HepG2 (cell line): ENCODE measurements at regions not wholly inside any gene's neighbourhood (a gene's known extent, or its start where the extent isn't known, plus 50 kb on each side); places are given as distances from the start of the nearest gene placed in this dataset.

Source experiments
- ATAC-seq: fragments of 200-7000 bp; cut with Tn5 transposase; 3 replicates; pipeline ENCODE4 v1.9.1; 2020; ENCODE audit warnings: mild to moderate bottlenecking, moderate library complexity
- BruUV-seq: library from RNA; stranded (reverse); fragments of 400-500 nt; replicated peaks from 2 replicates; lab custom pipeline; 2021; lab: Mats Ljungman, UMichigan
- CTCF ChIA-PET: fragments of 300-600 bp; formaldehyde crosslinking; extraction: SDS; loops from one replicate; lab custom pipeline; 2021; ENCODE audit warnings: low total read pairs, inconsistent platforms, low intra/inter-chr PET ratio; lab: Yijun Ruan, JAX
- POLR2A ChIA-PET: fragments of 350-600 bp; sonication (Branson Sonifier 250); formaldehyde crosslinking; loops from one replicate; lab custom pipeline; 2020; ENCODE audit warnings: antibody characterized with exemption, inconsistent platforms; lab: Yijun Ruan, JAX
- DNase-seq: peaks from one replicate; pipeline ENCODE4 v3.0.0-alpha.2; 2015; ENCODE audit warnings: low spot score
- FAIRE-seq: peaks from 3 replicates; lab custom pipeline; 2011; peaks lifted over from hg19 to GRCh38; lab: Jason Lieb, UNC
- H2AFZ ChIP-seq: one replicate; pipeline ENCODE4 v1.6.1; 2011; ENCODE audit warnings: low read length, inconsistent platforms
- H3K27ac ChIP-seq: fragments of 300-600 bp; 3 replicates; pipeline ENCODE4 v1.8.0; 2011; ENCODE audit warnings: mixed run types, mild to moderate bottlenecking, mixed read lengths, low read length, inconsistent platforms; ENCODE audit not compliant: insufficient read depth; ENCODE audit errors: extremely low read length
- H3K27me3 ChIP-seq, 2 experiments: fragments of 200-600 bp in 1 of 2; 2 replicates in 1 of 2; 3 replicates in 1 of 2; pipeline versions ENCODE4 v1.6.0 to v1.8.0; 2011; ENCODE audit warnings: low read length in 2 of 2, mild to moderate bottlenecking in 2 of 2, moderate library complexity in 2 of 2, inconsistent platforms in 1 of 2; ENCODE audit not compliant: insufficient read depth in 2 of 2, control insufficient read depth in 1 of 2
- H3K36me3 ChIP-seq, 2 experiments: fragments of 200-600 bp in 1 of 2; replicated peaks in 1 of 2; 2 replicates in 1 of 2; 3 replicates in 1 of 2; pipeline versions ENCODE4 v1.5.1 to v1.8.0; 2011; ENCODE audit warnings: low read length in 2 of 2, inconsistent platforms in 1 of 2; ENCODE audit not compliant: insufficient read depth in 2 of 2, control insufficient read depth in 1 of 2
- H3K4me1 ChIP-seq: 2 replicates; pipeline ENCODE4 v1.5.1; 2012; ENCODE audit warnings: low read length, inconsistent platforms; ENCODE audit not compliant: insufficient read depth
- H3K4me2 ChIP-seq: 2 replicates; pipeline ENCODE4 v1.6.0; 2011; ENCODE audit warnings: low read depth, low read length, inconsistent platforms
- H3K4me3 ChIP-seq, 3 experiments: fragments of 200-600 bp in 1 of 3; sonication (generic), shearing (Covaris generic) in 1 of 3; replicated peaks in 1 of 3; 2 replicates each; pipeline ENCODE4 v1.5.1; 2011 to 2016; ENCODE audit warnings: low read length in 3 of 3, inconsistent platforms in 2 of 3, low read depth in 2 of 3, mild to moderate bottlenecking in 2 of 3, control low read depth in 1 of 3, mixed read lengths in 1 of 3; ENCODE audit not compliant: insufficient read depth in 1 of 3
- H3K79me2 ChIP-seq: one replicate; pipeline ENCODE4 v1.6.1; 2011; ENCODE audit warnings: low read length, inconsistent platforms; ENCODE audit not compliant: insufficient read depth
- H3K9ac ChIP-seq: 2 replicates; pipeline ENCODE4 v1.6.0; 2011; ENCODE audit warnings: mild to moderate bottlenecking, low read depth, low read length, inconsistent platforms; ENCODE audit not compliant: insufficient read depth
- H3K9me3 ChIP-seq: 2 replicates; pipeline ENCODE4 v1.5.1; 2012; ENCODE audit warnings: mild to moderate bottlenecking, low read length
- H4K20me1 ChIP-seq: 2 replicates; pipeline ENCODE4 v1.6.0; 2011; ENCODE audit warnings: inconsistent platforms, mild to moderate bottlenecking, low read length, moderate library complexity; ENCODE audit not compliant: insufficient read depth
- KAT7 ChIP-seq: IDR thresholded peaks from 2 replicates; pipeline ENCODE4 v1.6.1; 2018; ENCODE audit warnings: borderline replicate concordance, missing compliant biosample characterization
- KDM5A ChIP-seq: fragments of 200-600 bp; sonication (generic); IDR thresholded peaks from 2 replicates; pipeline ENCODE4 v1.7.0; 2018; ENCODE audit warnings: antibody characterized with exemption, mild to moderate bottlenecking, low read length, borderline replicate concordance
- MED13 ChIP-seq: sonication (generic); formaldehyde crosslinking; IDR thresholded peaks from 2 replicates; pipeline ENCODE4 v1.5.0; 2020; ENCODE audit warnings: missing genetic modification reagents
- MEIS1 ChIP-seq: sonication (generic); formaldehyde crosslinking; IDR thresholded peaks from 2 replicates; pipeline ENCODE4 v1.9.0; 2021; ENCODE audit warnings: mild to moderate bottlenecking, missing genetic modification reagents, moderate library complexity, borderline replicate concordance
- NFE2 ChIP-seq: sonication (generic); formaldehyde crosslinking; IDR thresholded peaks from 2 replicates; pipeline ENCODE4 v1.4.0; 2020; ENCODE audit warnings: missing genetic modification reagents
- SPEN ChIP-seq: sonication (generic); formaldehyde crosslinking; IDR thresholded peaks from 2 replicates; pipeline ENCODE4 v1.5.1; 2020; ENCODE audit warnings: low read depth, mild to moderate bottlenecking, missing genetic modification reagents
- STAT6 ChIP-seq: sonication (generic); formaldehyde crosslinking; IDR thresholded peaks from 2 replicates; pipeline ENCODE4 v1.4.0; 2020; ENCODE audit warnings: missing genetic modification reagents, mild to moderate bottlenecking, borderline replicate concordance
- U2AF2 ChIP-seq: fragments of 200-400 bp; formaldehyde crosslinking; IDR thresholded peaks from 2 replicates; pipeline ENCODE4 v1.6.1; 2017; ENCODE audit warnings: low read depth, mild to moderate bottlenecking, low read length
- ZNF614 ChIP-seq: IDR thresholded peaks from 2 replicates; pipeline ENCODE4 v1.6.1; 2018; ENCODE audit warnings: missing biosample characterization, missing genetic modification reagents, inconsistent platforms, borderline replicate concordance
- ZNF768 ChIP-seq: sonication (generic); formaldehyde crosslinking; IDR thresholded peaks from 2 replicates; pipeline ENCODE4 v1.4.0; 2020; ENCODE audit warnings: missing genetic modification reagents
- WGBS: methylation state at CpG from one replicate; pipeline ENCODE4 v1.1.6; 2017; ENCODE audit warnings: low lambda C conversion rate; 5-methylcytosine and 5-hydroxymethylcytosine counted together
- in situ Hi-C: cut with HindIII; loops from 2 replicates; pipeline ENCODE4 v1.10.0; 2017; ENCODE audit warnings: low pct_unique_long_range_greater_than_20kb; ENCODE audit not compliant: extremely low pct_ligation_motif_present
- intact Hi-C: fragments of 100-400 bp; cut with micrococcal nuclease; formaldehyde crosslinking; loops from one replicate; pipeline ENCODE4 v1.10.0; 2022; ENCODE audit not compliant: unreplicated experiment

GRCh38 chr4:130850019-130850524 lies 1754.1 kb downstream of the C4orf33 start (continued):
- TF ChIP-seq KDM5A: no peak
- no peak for TF ChIP-seq MED13 (CRISPR knock-in tag)
- TF ChIP-seq ZNF614 (CRISPR knock-in tag): no peak
- no peak for TF ChIP-seq U2AF2
- no peak for TF ChIP-seq ZNF768 (CRISPR knock-in tag)

GRCh38 chr4:130851107-130851506 lies 1755.2 kb downstream of the C4orf33 start:
- Histone ChIP-seq H3K36me3 (no peaks in the 10 kb centered on the region), H3K4me1 (no peaks in the 10 kb centered on the region), H3K4me3 (no peak overlapping the region), H3K27ac (no peak overlapping the region), H3K79me2 (no peaks in the 10 kb centered on the region), H3K27me3 (no peaks in the 10 kb centered on the region), H3K4me2 (no peak overlapping the region), H4K20me1 (no peaks in the 10 kb centered on the region), H3K9ac (no peak overlapping the region), H2AFZ (no peak overlapping the region), H3K9me3 (peaks cover 29% of the 10 kb centered on the region)
- no TSS peak for BruUV-seq
- no peak for TF ChIP-seq KAT7
- no peak for TF ChIP-seq MEIS1 (CRISPR knock-in tag)
- no peak for TF ChIP-seq SPEN
- no peak for TF ChIP-seq STAT6 (CRISPR knock-in tag)
- TF ChIP-seq NFE2: no peak
- intact Hi-C loops: no loop called here
- ChIA-PET CTCF (no interaction called here), POLR2A (no interaction called here)
- ATAC-seq (no peak), DNase-seq (no peak), FAIRE-seq (no peak)
- WGBS: 2% methylated on average over 2 of the region's 2 CpGs
- in situ Hi-C loops: no loop called here
